Endothelial cell of umbilical vein (primary cell): ENCODE measurements at regions not wholly inside any gene's neighbourhood (a gene's known extent, or its start where the extent isn't known, plus 50 kb on each side); places are given as distances from the start of the nearest gene placed in this dataset.

ENCODE experiments used
- CTCF ChIP-seq, 2 donors: IDR thresholded peaks; 1 replicate in 1 of 2; 2 replicates in 1 of 2; pipeline ENCODE4 v1.5.1; 2011; ENCODE audit warnings: low read length in 2 of 2, mild to moderate bottlenecking in 2 of 2, moderate library complexity in 2 of 2, control low read depth in 1 of 2, inconsistent platforms in 1 of 2, low read depth in 1 of 2; ENCODE audit not compliant: insufficient read depth in 1 of 2; ENCODE audit errors: extremely low read depth in 1 of 2
- EZH2 ChIP-seq: IDR thresholded peaks from 2 replicates; pipeline ENCODE4 v1.6.1; 2012; ENCODE audit warnings: borderline replicate concordance, low read depth, mild to moderate bottlenecking, moderate library complexity, low read length, inconsistent platforms; ENCODE audit not compliant: severe bottlenecking
- FOS ChIP-seq: IDR thresholded peaks from 2 replicates; pipeline ENCODE4 v1.6.1; 2011; ENCODE audit warnings: mild to moderate bottlenecking, low read length, moderate library complexity, borderline replicate concordance; ENCODE audit not compliant: insufficient read depth
- JUN ChIP-seq: IDR thresholded peaks from 2 replicates; pipeline ENCODE4 v1.6.1; 2011; ENCODE audit warnings: borderline replicate concordance, low read depth; ENCODE audit not compliant: insufficient read length, insufficient read depth
- MYC ChIP-seq: IDR thresholded peaks from one replicate; pipeline ENCODE4 v1.6.1; 2011; ENCODE audit warnings: mild to moderate bottlenecking, low read depth, low read length
- POLR2A ChIP-seq: IDR thresholded peaks from 2 replicates; pipeline ENCODE4 v1.6.1; 2012; ENCODE audit warnings: low read depth, mild to moderate bottlenecking, control low read depth, low read length
- POLR2AphosphoS5 ChIP-seq: IDR thresholded peaks from 2 replicates; pipeline ENCODE4 v1.6.1; 2012; ENCODE audit warnings: low read depth, mild to moderate bottlenecking, control low read depth, low read length, moderate library complexity; ENCODE audit not compliant: insufficient read depth
- TF ChIP-seq, protein P1 (sequence below): IDR thresholded peaks from 2 replicates; pipeline ENCODE4 v1.6.1; 2011; ENCODE audit not compliant: insufficient read depth, insufficient read length

DNA sequence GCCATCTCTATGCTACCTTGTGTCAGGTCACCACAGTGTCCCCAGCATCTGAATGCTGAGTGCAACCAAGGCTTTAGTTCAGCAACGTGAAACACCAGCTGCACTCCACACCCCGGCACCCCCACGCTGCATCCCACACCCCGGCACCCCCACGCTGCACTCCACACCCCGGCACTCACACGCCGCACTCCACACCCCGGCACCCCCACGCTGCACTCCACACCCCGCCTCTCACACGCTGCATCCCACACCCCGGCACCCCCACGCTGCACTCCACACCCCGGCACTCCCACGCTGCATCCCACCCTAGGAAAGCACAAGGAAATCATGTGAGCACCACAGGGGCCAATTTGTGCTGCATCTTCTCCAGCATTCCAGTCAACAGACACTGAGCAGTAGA lies 199.8 kb upstream of the FRG1 start:
- TF ChIP-seq CTCF (IDR thresholded peaks at IDR 0.05; ENCODE audit: extremely low read depth in 1 of 2, insufficient read depth in 1 of 2, low read depth in 1 of 2, low read length in 2 of 2) (no peak), POLR2A (no peak), POLR2AphosphoS5 (no peak), EZH2 (no peak), FOS (no peak), MYC (no peak), JUN (no peak)
- TF ChIP-seq, protein P1, sequence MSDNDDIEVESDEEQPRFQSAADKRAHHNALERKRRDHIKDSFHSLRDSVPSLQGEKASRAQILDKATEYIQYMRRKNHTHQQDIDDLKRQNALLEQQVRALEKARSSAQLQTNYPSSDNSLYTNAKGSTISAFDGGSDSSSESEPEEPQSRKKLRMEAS: no peak
